A673 (cell line): ENCODE measurements at regions not wholly inside any gene's neighbourhood (a gene's known extent, or its start where the extent isn't known, plus 50 kb on each side); places are given as distances from the start of the nearest gene placed in this dataset.

ENCODE experiments used
- CTCF ChIP-seq: fragments of 300-800, 200-600 bp; sonication (generic); conservative IDR thresholded peaks from 2 replicates; pipeline ENCODE4 v1.5.1; 2017; ENCODE audit warnings: low read depth, mild to moderate bottlenecking, antibody characterized with exemption, low read length, moderate library complexity, mixed read lengths
- EZH2 ChIP-seq: fragments of 200-600 bp; sonication (generic); IDR thresholded peaks from 2 replicates; pipeline ENCODE4 v1.6.1; 2017; ENCODE audit warnings: borderline replicate concordance, low read depth, mild to moderate bottlenecking, mixed read lengths, antibody characterized with exemption, low read length; ENCODE audit not compliant: poor library complexity, severe bottlenecking

DNA sequence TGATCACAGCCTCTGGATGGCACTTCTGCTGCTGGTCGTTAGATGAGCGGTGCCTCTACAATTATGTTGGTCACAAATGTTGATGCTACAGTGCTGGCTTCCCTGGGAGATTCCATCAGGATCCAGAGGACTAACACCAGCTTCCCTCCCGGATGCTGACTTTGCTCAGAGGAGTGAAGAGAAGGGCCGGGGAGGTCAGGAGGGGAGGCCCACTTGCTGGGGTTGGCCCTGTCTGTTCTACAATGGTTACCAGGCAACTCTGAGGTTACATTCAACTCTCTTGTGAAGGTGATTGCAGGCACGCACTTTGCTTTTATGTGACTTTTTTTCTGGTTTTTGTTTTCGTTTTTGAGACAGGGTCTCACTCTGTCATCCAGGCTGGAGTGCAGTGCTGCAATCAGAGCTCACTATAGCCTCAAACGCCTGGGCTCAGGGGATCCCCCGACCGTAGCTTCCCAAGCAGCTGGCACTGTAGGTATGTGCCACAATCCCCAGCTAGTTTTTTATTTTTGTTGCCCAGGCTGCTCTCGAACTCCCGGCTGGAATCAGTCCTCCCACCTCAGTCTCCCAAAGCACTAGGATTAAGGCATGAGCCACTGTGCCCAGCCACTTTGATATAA, 112.5 kb downstream of the ADSS2 start:
- TF ChIP-seq CTCF, result no peak
- no peak for TF ChIP-seq EZH2
